ENCODE measurements at regions not wholly inside any gene's neighbourhood (a gene's known extent, or its start where the extent isn't known, plus 50 kb on each side); places are given as distances from the start of the nearest gene placed in this dataset.

- no peak for DNase-seq (ENCODE audit: low spot score)
These were observed 910.1 kb upstream of the CELF4 start for GRCh38 chr18:38475686-38476085.

DNA sequence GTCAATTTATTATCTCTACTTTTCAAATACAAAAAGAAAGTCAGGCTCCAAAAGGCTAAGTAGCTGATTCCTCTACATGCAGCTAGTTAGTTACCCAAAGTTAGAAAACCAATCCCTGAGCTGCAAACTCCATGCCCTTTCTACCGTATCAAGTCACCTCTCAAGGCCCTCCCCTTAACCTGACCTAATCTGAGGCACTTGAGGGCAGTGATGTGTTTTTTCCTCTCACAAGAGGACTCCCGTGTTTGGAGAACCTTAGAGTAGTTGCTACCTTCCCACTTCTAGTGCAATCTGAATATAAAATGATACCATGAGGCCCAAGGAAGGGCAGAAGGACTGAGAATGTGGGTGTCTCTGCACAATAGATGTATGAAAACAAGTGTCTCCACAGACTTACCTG lies 907.9 kb upstream of the CELF4 start:
- ATAC-seq (no peak), DNase-seq (ENCODE audit: low spot score) (no peak)

More at GRCh38 chr18:38475686-38476085, 910.1 kb upstream of the CELF4 start:
- ATAC-seq: no peak

GRCh38 chr18:38470421-38470820 lies 904.8 kb upstream of the CELF4 start:
- DNase-seq (ENCODE audit: low spot score): no peak
- no peak for ATAC-seq

GRCh38 chr18:38466426-38466825 lies 900.8 kb upstream of the CELF4 start:
- DNase-seq (ENCODE audit: low spot score) (no peak), ATAC-seq (no peak)

DNA sequence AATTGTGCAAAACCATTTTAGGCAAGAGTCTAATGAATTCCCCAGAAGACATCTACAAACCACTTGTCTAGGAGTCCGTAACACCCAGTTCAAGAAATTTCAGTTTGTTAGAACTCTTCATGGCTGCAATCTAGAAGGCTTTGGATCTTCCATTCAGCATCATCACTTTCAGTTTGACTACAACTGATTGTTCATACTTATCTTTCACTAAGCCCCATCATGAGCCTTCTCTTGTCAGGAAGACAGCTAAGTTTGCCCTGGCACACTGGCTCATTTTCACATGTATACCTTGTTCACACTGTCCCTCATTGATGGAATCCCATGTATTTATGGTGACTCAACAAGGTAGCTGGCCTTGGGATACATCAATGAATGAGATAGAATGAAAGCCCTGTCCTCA lies 898.4 kb upstream of the CELF4 start:
- ATAC-seq: no peak

GRCh38 chr18:38460657-38461056 lies 895.1 kb upstream of the CELF4 start:
- DNase-seq (ENCODE audit: low spot score) (no peak), ATAC-seq (no peak)

More for the DNA sequence above, 898.4 kb upstream of the CELF4 start:
- DNase-seq (ENCODE audit: low spot score): no peak

DNA sequence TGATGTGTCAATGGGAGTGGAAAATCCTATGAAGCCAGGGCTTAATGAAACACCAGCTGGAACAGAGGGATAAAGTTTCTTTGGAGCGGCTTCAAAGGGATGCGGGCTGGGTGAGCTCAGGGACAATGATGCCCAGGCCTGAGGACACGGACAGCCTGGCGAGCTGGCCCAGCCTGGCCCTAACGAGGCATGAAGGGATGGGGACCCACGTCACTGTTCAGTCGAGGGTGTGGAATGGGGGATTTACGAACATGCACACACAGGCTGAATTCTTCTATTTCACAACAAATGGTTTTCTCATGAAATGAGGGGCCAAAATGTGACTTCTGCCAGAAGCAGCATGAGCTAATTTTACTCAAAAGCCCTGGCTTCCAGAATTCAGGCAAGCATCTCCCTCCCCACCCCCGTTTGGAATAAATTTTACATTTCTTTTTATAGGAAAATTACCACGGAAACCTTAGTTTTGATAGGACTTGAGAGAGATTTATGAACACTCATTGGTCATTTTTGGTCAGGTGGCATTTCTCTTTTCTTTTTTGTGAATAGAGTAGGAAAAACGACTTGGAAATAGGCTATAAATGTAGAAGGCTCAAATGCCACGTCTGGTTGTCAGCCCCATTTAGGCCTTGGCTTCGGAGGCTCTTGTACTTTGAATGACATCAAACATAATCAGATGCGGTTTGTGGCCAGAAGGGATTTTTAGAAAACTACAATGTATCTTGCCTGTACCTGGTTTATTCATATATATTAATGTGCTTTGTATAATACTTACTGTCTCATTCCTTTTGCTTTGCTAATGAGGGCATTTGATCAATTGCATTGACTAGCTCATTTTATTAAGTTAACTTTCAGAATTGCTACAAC lies 893.8 kb upstream of the CELF4 start:
- ATAC-seq (no peak), DNase-seq (ENCODE audit: low spot score) (no peak)

DNA sequence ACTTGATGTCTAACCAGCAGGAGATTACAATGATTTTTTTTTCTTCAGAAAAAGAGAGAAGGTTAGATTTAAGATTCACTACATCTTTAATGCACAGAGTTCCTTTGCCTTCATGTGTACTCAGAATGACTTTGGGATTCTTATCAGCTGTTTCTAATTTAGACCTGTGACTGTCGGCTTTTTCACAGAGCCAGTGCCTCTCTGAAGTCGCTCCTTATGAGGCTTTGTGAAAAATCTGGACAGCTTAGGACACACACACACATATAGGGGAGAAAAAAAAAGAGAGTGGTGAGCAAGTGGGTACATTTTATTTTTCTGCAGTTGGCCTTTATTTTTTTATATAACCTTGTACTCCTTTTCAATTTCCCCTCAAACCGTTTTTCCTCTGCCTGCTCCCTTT lies 893.1 kb upstream of the CELF4 start:
- no peak for ATAC-seq
- no peak for DNase-seq (ENCODE audit: low spot score)

DNA sequence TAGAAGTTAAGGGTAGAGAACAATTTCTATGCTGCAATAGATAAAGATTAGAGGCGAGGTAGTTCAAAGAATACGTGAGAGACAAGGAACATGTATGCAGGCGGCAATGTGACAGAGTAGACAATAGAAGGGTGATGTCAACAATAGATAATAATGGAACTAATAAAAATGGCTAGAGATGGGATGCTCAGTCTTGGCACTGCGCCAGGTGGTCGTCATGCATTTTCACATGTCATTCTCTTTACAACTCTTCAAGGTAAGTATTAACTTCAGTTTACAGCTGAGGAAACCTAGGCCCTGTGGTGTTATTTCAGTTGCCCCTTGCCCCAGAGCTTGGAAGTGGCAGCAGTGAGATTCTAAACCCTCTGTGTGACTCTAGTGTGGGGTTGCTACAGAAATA lies 890.7 kb upstream of the CELF4 start:
- no peak for DNase-seq (ENCODE audit: low spot score)
- ATAC-seq: no peak

- DNase-seq (ENCODE audit: low spot score) (no peak), ATAC-seq (no peak)
These were observed 889.3 kb upstream of the CELF4 start for GRCh38 chr18:38454764-38455469.

DNA sequence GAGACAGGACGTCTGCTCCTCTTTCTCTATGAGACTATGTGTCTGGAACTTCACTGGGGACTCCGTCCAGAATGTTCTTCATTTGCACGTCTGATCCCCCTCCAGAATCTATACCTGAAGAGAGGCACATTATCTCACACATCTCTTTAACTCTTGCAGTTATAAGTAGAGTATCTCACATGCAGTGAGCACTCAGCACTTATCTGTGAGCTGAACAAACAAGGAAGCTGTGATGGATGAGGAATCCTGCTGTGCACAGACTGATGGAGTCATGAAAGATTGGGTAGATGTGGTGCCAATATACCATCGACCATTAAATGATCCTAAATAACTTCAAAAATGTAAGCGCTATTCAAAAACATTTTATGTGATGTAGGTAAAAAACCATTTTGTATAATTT lies 888.3 kb upstream of the CELF4 start:
- no peak for DNase-seq (ENCODE audit: low spot score)
- no peak for ATAC-seq

DNA sequence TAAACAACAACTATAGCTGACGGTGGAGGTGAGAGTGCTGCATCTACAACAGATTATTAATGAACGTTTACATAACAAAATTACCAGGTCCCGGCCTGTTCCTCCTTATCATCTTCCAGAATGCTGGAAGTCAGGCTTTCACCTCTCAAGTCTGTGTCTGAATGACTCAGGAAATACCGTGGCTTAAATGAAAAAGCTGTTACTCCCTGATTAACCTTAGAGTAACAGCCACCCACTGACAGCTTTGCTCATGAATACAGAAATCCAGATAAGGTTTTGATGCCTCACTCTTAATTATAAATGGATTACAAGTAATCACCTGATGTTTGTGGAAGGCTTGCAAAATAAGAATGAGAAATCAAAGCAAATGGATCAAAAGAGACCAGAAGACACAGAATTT lies 885.3 kb upstream of the CELF4 start:
- ATAC-seq (no peak), DNase-seq (ENCODE audit: low spot score) (no peak)

DNA sequence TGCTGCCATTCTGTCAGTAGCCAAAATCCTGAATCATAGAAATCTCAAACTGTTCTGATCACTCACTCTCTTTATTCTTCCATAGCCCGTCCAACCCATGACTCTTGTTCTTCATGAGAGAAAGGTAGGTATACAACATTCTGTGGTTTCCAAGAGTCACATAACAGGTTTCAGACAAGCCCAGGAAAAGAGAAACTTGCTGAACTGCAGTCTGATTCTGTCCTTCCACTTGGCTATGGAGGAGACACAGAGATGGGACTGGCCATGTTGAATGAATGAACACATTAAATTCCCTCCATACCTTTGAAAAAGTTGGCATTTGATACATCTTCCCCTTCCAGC lies 880.2 kb upstream of the CELF4 start:
- ATAC-seq: no peak
- DNase-seq (ENCODE audit: low spot score): no peak

GRCh38 chr18:38444971-38445803 lies 879.6 kb upstream of the CELF4 start:
- no peak for ATAC-seq

DNA sequence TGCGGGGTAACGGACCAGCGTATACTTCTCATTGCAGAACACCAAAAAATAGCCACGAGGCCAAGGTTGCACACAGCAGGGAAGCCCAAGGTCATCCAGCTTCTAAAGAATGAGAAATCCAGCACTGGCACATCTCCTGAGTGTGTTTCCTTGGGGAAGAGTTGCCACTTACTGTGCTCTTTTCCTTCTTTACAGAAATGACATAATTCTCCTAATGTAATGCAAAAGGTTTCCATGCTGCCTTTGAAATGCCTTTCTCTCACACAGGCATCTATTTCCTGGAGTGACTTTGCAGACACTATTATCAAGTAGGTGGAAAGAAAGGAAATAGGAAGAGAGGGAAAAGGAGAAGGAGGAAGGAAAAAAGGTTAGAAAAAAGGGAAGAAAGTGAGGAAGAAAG lies 862.1 kb upstream of the CELF4 start:
- DNase-seq (ENCODE audit: low spot score): no peak
- ATAC-seq: no peak

More at GRCh38 chr18:38444971-38445803, 879.6 kb upstream of the CELF4 start:
- DNase-seq (ENCODE audit: low spot score): no peak

GRCh38 chr18:38427234-38427633 lies 861.6 kb upstream of the CELF4 start:
- ATAC-seq (no peak), DNase-seq (ENCODE audit: low spot score) (no peak)

DNA sequence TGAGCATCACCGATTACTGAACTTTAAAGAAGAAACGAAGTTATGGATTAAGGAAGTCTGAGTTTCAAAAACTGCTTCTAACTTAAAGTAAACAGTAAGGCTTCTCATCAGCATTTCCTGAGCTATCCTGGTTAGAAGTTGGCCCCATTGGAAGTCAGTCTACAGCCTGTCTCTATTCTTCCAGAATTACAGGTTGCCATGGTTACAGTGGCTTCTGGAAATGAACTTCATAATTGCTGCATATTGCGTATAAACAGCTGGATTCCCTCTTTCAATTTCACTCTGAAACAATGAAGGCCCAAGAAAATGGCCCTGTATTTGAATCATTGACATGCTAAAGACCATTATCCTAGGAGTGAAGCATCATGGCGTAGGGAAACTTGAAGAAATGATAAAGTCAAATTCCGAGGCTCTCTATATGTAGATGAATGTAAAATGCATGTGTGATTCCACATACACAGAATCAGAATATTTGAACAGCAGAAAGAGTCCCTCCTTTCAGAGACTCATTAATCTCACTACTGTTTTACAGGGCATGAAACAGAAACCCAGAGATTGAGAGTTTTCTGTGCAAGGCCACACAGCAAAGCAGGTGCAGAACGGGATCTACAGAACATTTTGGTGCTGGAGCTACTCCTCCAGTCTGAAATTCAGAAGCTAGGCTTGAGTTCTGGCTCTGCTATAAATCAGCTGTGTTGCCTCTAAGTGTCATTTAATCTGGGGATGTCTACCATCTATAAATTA lies 856.4 kb upstream of the CELF4 start:
- DNase-seq (ENCODE audit: low spot score) (no peak), ATAC-seq (no peak)

- DNase-seq (ENCODE audit: low spot score) (no peak), ATAC-seq (no peak)
These were observed 855.4 kb upstream of the CELF4 start for GRCh38 chr18:38421021-38421420.

- ATAC-seq (no peak), DNase-seq (ENCODE audit: low spot score) (no peak)
These were observed 855.0 kb upstream of the CELF4 start for GRCh38 chr18:38420611-38421010.

- DNase-seq (ENCODE audit: low spot score) (no peak), ATAC-seq (no peak)
These were observed 850.2 kb upstream of the CELF4 start for GRCh38 chr18:38415811-38416210.

- no peak for ATAC-seq
- DNase-seq (ENCODE audit: low spot score): no peak
These were observed 847.6 kb upstream of the CELF4 start for GRCh38 chr18:38413193-38413592.
